ENCODE measurements at regions not wholly inside any gene's neighbourhood (a gene's known extent, or its start where the extent isn't known, plus 50 kb on each side); places are given as distances from the start of the nearest gene placed in this dataset.
"Not testable (repeated sequence)": the region's sequence is repeated elsewhere in the genome, so short reads cannot be mapped to it uniquely, and the experiment has no call there.

DNA sequence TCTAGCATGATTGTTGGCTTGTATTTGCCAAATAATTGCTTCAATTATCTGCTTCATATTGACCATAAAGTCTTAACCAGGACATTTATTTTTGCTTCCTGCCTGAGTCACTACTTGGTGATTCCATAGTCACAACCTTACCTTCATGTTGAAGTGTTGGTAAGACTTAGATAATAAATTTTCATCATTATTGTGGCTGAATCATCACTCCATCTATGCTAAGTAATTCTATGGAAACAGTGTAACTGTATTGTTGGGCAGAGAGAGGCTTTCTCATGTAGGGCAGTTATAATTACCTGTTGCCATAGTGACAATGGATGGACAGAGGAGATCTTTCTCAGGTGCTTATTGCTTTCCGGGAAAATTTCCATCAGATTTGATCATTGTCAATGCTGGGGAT, 330.7 kb upstream of the LRRC3B start:
- DNase-seq: no peak

- no peak for DNase-seq
These were observed 329.8 kb upstream of the LRRC3B start for GRCh38 chr3:26292780-26293179.

GRCh38 chr3:26293329-26293844, 329.2 kb upstream of the LRRC3B start:
- no peak for DNase-seq

- no peak for DNase-seq
These were observed 315.4 kb upstream of the LRRC3B start for GRCh38 chr3:26307192-26307591.

DNA sequence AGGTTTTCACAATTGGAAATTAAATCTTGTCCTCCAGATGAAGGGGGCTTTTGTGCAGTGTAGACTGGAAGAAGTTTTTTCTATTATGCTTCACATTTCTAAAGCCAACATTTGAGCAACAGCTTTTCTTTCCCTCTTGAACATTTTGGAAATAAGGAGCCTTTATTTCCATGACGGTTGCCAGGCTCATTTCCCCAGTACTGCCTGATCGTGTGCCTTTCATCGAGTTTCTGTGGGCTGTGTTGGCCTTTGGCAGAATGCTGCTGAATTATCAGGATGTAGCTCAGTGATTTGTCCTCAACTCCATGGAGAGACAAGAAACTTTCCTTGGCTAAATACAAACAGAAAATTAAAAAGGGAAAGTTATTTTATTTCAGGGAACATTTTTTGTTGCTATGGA, 314.8 kb upstream of the LRRC3B start:
- DNase-seq: no peak

- no peak for DNase-seq
These were observed 314.1 kb upstream of the LRRC3B start for GRCh38 chr3:26308454-26308853.

- not testable (repeated sequence) for DNase-seq
These were observed 313.0 kb upstream of the LRRC3B start for GRCh38 chr3:26309536-26309935.

- DNase-seq: no peak
These were observed 309.8 kb upstream of the LRRC3B start for GRCh38 chr3:26312816-26313215.

GRCh38 chr3:26316472-26316871, 306.1 kb upstream of the LRRC3B start:
- DNase-seq: no peak

- not testable (repeated sequence) for DNase-seq
These were observed 298.8 kb upstream of the LRRC3B start for GRCh38 chr3:26323741-26324140.

- DNase-seq: no peak
These were observed 282.6 kb upstream of the LRRC3B start for GRCh38 chr3:26340001-26340400.

- no peak for DNase-seq
These were observed 278.9 kb upstream of the LRRC3B start for GRCh38 chr3:26343647-26344046.

- no peak for DNase-seq
These were observed 277.0 kb upstream of the LRRC3B start for GRCh38 chr3:26345613-26346012.

- DNase-seq: no peak
These were observed 276.1 kb upstream of the LRRC3B start for GRCh38 chr3:26346497-26346896.

DNA sequence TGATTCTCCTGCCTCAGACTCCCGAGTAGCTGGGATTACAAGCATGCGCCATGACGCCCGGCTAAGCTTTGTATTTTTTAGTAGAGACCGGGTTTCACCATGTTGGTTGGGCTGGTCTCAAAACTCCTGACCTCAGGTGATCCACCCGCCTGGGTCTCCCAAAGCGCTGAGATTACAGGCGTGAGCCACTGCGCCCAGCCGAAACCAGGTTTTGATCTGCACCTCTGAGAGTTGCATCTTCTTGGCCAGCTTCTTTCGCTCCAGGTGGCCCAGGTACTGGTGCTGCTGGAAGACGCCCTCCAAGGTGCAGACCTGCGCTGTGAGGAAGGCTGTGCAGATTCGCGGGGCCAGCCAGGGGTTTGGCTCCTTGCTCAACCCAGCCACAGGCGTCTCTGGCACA, 275.4 kb upstream of the LRRC3B start:
- DNase-seq: no peak

- DNase-seq: no peak
These were observed 271.7 kb upstream of the LRRC3B start for GRCh38 chr3:26350853-26351252.

DNA sequence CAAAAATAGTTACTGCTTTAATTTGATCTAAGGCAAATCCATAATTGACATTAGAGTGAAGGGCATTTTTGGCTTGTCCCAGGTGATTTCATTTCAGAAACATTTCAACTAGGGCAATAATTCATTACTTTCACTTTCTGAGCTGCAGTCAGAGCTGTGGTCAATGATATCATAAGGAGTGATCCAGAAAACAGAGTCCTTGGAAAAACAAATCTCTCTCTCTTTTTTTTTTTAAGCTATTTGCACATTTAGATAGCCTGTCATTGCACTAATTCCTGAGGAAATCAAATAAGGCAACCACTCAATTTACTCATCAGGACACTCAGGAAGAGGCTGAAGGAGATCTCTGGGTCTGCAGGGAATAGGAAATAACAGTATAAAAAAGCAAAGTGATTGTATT, 269.5 kb upstream of the LRRC3B start:
- no peak for DNase-seq

DNA sequence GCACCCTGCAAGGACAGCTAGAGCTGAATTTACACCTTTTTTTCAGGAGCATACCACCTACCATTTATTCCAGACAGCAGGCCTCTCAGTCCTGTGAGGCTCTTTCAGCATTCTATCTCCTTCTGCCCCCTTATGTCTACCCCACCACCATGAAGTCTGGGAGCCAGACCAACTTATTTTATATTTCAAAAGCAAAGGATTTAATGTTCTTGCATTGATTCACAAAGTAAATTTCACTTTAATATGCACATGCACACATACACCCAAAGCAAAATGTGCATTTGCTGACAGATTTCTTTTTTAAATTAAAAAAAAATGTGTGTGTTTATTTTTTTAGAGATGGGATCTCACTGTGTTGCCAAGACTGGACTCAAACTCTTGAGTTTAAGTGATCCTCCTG, 264.2 kb upstream of the LRRC3B start:
- DNase-seq: no peak

DNA sequence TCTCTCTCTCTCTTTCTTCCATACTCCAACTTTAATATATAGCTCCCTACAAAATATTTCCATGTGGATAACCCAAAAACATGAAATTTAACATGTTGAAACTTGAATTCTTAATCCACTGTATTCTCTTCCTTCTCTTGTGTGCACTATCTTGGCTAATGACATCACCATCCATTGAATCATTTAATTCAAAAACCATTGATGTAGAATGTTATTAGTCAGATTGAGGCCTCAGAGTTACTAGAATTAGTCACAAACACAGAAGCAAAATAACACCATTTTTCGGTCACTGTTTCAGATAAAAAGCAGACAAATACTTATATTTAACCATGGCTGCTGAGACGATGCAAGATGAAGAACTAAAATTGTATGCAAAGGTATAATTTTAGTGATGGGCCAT, 256.9 kb upstream of the LRRC3B start:
- no peak for DNase-seq

- DNase-seq: no peak
These were observed 254.3 kb upstream of the LRRC3B start for GRCh38 chr3:26368312-26368711.

GRCh38 chr3:26369133-26369532, 253.4 kb upstream of the LRRC3B start:
- no peak for DNase-seq

DNA sequence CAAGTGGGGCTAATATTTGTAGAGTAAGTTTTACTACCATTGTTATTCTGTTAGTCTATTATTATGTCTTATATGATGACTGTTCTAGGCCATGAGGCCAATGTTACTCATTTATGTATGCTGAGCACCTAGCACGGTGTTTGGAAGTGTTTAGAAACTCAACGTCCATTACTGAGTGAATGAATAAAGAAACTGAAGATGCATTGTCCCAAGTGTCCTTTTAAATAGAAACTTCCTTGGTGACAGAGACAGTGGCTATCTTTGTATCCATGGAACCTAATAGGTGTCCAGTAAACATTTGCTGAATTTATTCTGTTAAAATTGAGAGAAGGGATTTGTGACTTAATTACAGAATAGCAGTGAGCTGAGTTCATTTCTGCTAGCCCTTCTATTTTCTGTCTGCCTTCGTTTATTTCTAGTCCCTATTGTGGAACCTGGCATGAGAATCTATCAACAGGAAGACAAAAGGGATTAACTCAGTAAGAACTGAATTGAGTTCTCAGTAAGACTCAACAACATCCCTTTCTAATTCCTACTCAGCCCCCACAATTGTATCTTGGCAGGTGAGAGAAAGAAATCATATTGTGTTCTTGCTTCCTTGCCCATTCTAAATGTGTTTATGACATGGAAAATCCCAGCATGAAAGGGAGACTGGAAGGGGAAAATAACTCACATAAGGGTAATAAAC, 246.6 kb upstream of the LRRC3B start:
- DNase-seq: no peak

DNA sequence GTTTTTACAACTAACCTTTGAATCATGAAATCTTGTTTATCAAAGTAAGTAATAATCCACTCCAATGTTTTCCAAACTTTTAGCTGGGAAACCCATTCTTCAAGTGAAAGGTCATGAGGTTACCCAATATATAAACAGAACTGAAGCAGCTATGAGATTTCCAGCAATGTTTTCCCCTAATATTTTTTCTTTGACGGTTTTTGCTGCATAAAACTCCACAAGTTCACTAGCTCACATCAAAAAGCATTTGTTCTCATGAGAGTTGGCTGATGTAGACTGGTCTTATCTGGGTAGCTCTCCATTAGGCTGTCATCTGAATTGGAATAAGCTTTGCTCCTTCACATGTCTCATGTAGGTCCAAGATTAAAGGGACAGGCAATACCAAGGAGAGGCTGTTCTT, 241.2 kb upstream of the LRRC3B start:
- no peak for DNase-seq

DNA sequence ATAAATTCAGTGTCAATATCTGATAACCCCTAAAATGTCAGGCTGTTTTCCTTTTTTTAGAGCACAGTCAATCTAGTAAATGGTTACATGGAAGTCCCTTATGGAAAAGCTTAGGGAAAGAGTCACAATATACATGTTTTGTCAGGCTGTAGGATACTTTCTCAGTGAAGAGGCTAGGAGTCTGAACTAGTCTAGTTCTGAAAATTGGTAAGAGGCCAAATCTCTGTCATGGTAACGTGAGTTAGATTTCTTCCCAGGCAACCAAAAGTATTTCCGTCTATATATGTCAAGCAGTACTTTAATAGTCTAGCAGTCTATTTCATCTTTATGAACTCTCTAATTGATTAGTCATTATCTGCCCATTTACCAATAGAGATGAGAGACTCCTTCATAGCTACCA, 215.9 kb upstream of the LRRC3B start:
- no peak for DNase-seq

- no peak for DNase-seq
These were observed 204.0 kb upstream of the LRRC3B start for GRCh38 chr3:26418553-26418952.

Measured in stimulated activated naive CD4-positive, alpha-beta T cell (primary cell).